ENCODE measurements at regions not wholly inside any gene's neighbourhood (a gene's known extent, or its start where the extent isn't known, plus 50 kb on each side); places are given as distances from the start of the nearest gene placed in this dataset.

DNA sequence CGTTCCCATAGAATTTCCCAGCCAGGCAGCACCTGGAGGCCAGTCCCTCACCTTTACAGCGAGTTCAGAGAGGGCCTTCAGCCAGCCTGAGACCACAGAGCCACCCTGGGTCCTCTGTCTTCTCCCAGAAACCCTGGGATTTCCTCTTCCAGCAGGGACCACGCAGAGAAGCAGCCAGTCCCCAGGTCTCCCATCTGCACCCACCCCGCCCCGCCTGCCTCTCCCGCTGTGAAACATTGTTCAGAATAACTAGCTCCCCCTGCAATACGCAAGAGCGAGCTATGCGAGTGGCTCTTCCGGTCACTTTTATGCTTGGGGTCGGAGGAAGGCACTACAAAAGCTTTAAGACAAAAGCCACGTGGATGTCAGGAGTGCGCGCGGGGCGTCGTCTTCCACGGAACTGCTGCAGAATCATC, 77.8 kb downstream of the SERPINA3 start:
- TF ChIP-seq, protein P1, sequence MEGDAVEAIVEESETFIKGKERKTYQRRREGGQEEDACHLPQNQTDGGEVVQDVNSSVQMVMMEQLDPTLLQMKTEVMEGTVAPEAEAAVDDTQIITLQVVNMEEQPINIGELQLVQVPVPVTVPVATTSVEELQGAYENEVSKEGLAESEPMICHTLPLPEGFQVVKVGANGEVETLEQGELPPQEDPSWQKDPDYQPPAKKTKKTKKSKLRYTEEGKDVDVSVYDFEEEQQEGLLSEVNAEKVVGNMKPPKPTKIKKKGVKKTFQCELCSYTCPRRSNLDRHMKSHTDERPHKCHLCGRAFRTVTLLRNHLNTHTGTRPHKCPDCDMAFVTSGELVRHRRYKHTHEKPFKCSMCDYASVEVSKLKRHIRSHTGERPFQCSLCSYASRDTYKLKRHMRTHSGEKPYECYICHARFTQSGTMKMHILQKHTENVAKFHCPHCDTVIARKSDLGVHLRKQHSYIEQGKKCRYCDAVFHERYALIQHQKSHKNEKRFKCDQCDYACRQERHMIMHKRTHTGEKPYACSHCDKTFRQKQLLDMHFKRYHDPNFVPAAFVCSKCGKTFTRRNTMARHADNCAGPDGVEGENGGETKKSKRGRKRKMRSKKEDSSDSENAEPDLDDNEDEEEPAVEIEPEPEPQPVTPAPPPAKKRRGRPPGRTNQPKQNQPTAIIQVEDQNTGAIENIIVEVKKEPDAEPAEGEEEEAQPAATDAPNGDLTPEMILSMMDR (IDR thresholded peaks at IDR 0.05): no peak
- TF ChIP-seq POLR2A (IDR thresholded peaks at IDR 0.05): no peak

Data from esophagus squamous epithelium (tissue), 4 donors.